SU-DHL-6 (cell line): ENCODE measurements at regions not wholly inside any gene's neighbourhood (a gene's known extent, or its start where the extent isn't known, plus 50 kb on each side); places are given as distances from the start of the nearest gene placed in this dataset.

Experiments
- H2AFZ ChIP-seq: fragments of 200-600 bp; sonication (generic); 2 replicates; pipeline ENCODE4 v1.6.1; 2014; ENCODE audit warnings: low read depth, mild to moderate bottlenecking, moderate library complexity, mixed read lengths, antibody characterized with exemption, low read length; ENCODE audit not compliant: severe bottlenecking
- H3F3A ChIP-seq: fragments of 200-600 bp; shearing (Covaris generic); 2 replicates; pipeline ENCODE4 v1.6.0; 2016; ENCODE audit warnings: antibody characterized with exemption, mild to moderate bottlenecking; ENCODE audit not compliant: insufficient read depth
- H3K27ac ChIP-seq: fragments of 200-600 bp; sonication (generic); 2 replicates; pipeline ENCODE4 v1.5.1; 2016; ENCODE audit warnings: low read depth, mild to moderate bottlenecking, low read length, moderate library complexity, mixed read lengths
- H3K27me3 ChIP-seq: fragments of 200-600 bp; sonication (generic), shearing (Covaris generic); 2 replicates; pipeline ENCODE4 v1.6.0; 2014; ENCODE audit warnings: mild to moderate bottlenecking, low read length
- H3K36me3 ChIP-seq: fragments of 200-600 bp; sonication (generic); 2 replicates; pipeline ENCODE4 v1.6.1; 2014; ENCODE audit warnings: mild to moderate bottlenecking, low read length, mixed read lengths
- H3K4me2 ChIP-seq: fragments of 300-600, 200-600 bp; shearing (Covaris generic), sonication (generic); 2 replicates; pipeline ENCODE4 v1.6.0; 2014; ENCODE audit warnings: low read length, low read depth, mild to moderate bottlenecking; ENCODE audit not compliant: poor library complexity, severe bottlenecking
- H3K4me3 ChIP-seq: fragments of 200-600 bp; sonication (generic); 2 replicates; pipeline ENCODE4 v1.5.1; 2014; ENCODE audit warnings: antibody characterized with exemption, low read length, mild to moderate bottlenecking, mixed read lengths; ENCODE audit not compliant: insufficient read depth, poor library complexity, severe bottlenecking
- H3K79me2 ChIP-seq: fragments of 200-600 bp; sonication (generic); 2 replicates; pipeline ENCODE4 v1.6.1; 2014; ENCODE audit warnings: mild to moderate bottlenecking, low read length, moderate library complexity; ENCODE audit not compliant: insufficient read depth
- H3K9ac ChIP-seq: fragments of 200-600 bp; sonication (generic); 2 replicates; pipeline ENCODE4 v1.7.0; 2014; ENCODE audit warnings: mild to moderate bottlenecking, low read length
- H3K9me2 ChIP-seq: fragments of 200-600 bp; sonication (generic); replicated peaks from 2 replicates; pipeline ENCODE4 v1.6.1; 2014; ENCODE audit warnings: low read length; ENCODE audit not compliant: insufficient read depth
- H3K9me3 ChIP-seq: fragments of 200-600 bp; sonication (generic); 2 replicates; pipeline ENCODE4 v1.6.1; 2014; ENCODE audit warnings: low read length, mixed read lengths; ENCODE audit not compliant: insufficient read depth
- H4K20me1 ChIP-seq: fragments of 200-600 bp; sonication (generic); 2 replicates; pipeline ENCODE4 v1.6.1; 2014; ENCODE audit warnings: low read depth, mild to moderate bottlenecking, antibody characterized with exemption, low read length, moderate library complexity, mixed read lengths
- CTCF ChIP-seq: fragments of 200-600 bp; sonication (generic); IDR thresholded peaks from one replicate; pipeline ENCODE4 v1.5.1; 2017; ENCODE audit warnings: antibody characterized with exemption, mild to moderate bottlenecking, low read length, moderate library complexity; ENCODE audit not compliant: insufficient read depth, poor library complexity, severe bottlenecking
- EZH2phosphoT487 ChIP-seq: fragments of 200-600 bp; sonication (generic), shearing (Covaris generic); conservative IDR thresholded peaks from 2 replicates; pipeline ENCODE4 v1.6.1; 2018; ENCODE audit warnings: mild to moderate bottlenecking, antibody characterized with exemption, low read length, moderate library complexity, mixed read lengths

GRCh38 chr15:29343229-29343628 lies 73.6 kb upstream of the NSMCE3 start:
- H2AFZ ChIP-seq: no peak overlapping the region
- H3K9ac ChIP-seq: no peak overlapping the region
- H3K27me3 ChIP-seq: no peaks in the 10 kb centered on the region
- no peaks in the 10 kb centered on the region for H3K79me2 ChIP-seq
- H3K9me2 ChIP-seq: no peaks in the 10 kb centered on the region
- H3K4me3 ChIP-seq: no peak overlapping the region
- no peaks in the 10 kb centered on the region for H3K36me3 ChIP-seq
- H3K4me2 ChIP-seq: no peak overlapping the region
- no peaks in the 10 kb centered on the region for H3K9me3 ChIP-seq
- TF ChIP-seq EZH2phosphoT487 (no peak), CTCF (no peak)
- H3K27ac ChIP-seq: no peak overlapping the region
- no peaks in the 10 kb centered on the region for H3F3A ChIP-seq
- H4K20me1 ChIP-seq: no peaks in the 10 kb centered on the region

- Histone ChIP-seq H3K9ac (no peak overlapping the region), H3K9me2 (no peaks in the 10 kb centered on the region), H3K4me2 (no peak overlapping the region), H3K36me3 (no peaks in the 10 kb centered on the region), H3F3A (no peaks in the 10 kb centered on the region), H3K79me2 (no peaks in the 10 kb centered on the region), H3K4me3 (no peak overlapping the region), H3K9me3 (no peaks in the 10 kb centered on the region), H3K27ac (no peak overlapping the region), H3K27me3 (no peaks in the 10 kb centered on the region), H2AFZ (no peak overlapping the region), H4K20me1 (no peaks in the 10 kb centered on the region)
- no peak for TF ChIP-seq CTCF
Observed at GRCh38 chr15:29342201-29342600, 72.6 kb upstream of the NSMCE3 start.

- Histone ChIP-seq H2AFZ (no peak overlapping the region), H4K20me1 (no peaks in the 10 kb centered on the region), H3K9ac (no peak overlapping the region), H3K9me3 (no peaks in the 10 kb centered on the region), H3K4me2 (no peak overlapping the region), H3K79me2 (no peaks in the 10 kb centered on the region), H3F3A (no peaks in the 10 kb centered on the region), H3K9me2 (no peaks in the 10 kb centered on the region), H3K4me3 (no peak overlapping the region), H3K36me3 (no peaks in the 10 kb centered on the region), H3K27me3 (no peaks in the 10 kb centered on the region), H3K27ac (no peak overlapping the region)
- TF ChIP-seq EZH2phosphoT487: no peak
- TF ChIP-seq CTCF: no peak
Observed at GRCh38 chr15:29337156-29337959, 67.7 kb upstream of the NSMCE3 start.
